Progenitor cell of endocrine pancreas (in vitro differentiated cells): ENCODE measurements at regions not wholly inside any gene's neighbourhood (a gene's known extent, or its start where the extent isn't known, plus 50 kb on each side); places are given as distances from the start of the nearest gene placed in this dataset.

Source experiments
- DNase-seq: peaks from one replicate; pipeline ENCODE4 v3.0.0; 2021; ENCODE audit warnings: low spot score; ENCODE audit not compliant: unreplicated experiment
- H3K27ac Mint-ChIP-seq: 2 replicates; pipeline ENCODE4 v1.8.0; 2021; ENCODE audit warnings: mild to moderate bottlenecking, moderate library complexity, mixed read lengths
- H3K27me3 Mint-ChIP-seq: 2 replicates; pipeline ENCODE4 v1.8.0; 2021; ENCODE audit warnings: mixed read lengths
- H3K36me3 Mint-ChIP-seq: 2 replicates; pipeline ENCODE4 v1.8.0; 2022; ENCODE audit warnings: mixed read lengths; ENCODE audit not compliant: insufficient read depth
- H3K4me1 Mint-ChIP-seq: 2 replicates; pipeline ENCODE4 v1.8.0; 2021; ENCODE audit warnings: low read depth, mixed read lengths
- H3K4me3 Mint-ChIP-seq: 2 replicates; pipeline ENCODE4 v1.8.0; 2021; ENCODE audit warnings: low read depth, mild to moderate bottlenecking, moderate library complexity, mixed read lengths
- H3K9me3 Mint-ChIP-seq: 2 replicates; pipeline ENCODE4 v1.8.0; 2021; ENCODE audit warnings: low read depth, mixed read lengths
- TF ChIP-seq, protein P1 (sequence below): fragments of 200-600 bp; sonication (generic); IDR thresholded peaks from one replicate; pipeline ENCODE4 v1.5.0; 2021; ENCODE audit warnings: antibody characterized with exemption, mild to moderate bottlenecking; ENCODE audit not compliant: unreplicated experiment

DNA sequence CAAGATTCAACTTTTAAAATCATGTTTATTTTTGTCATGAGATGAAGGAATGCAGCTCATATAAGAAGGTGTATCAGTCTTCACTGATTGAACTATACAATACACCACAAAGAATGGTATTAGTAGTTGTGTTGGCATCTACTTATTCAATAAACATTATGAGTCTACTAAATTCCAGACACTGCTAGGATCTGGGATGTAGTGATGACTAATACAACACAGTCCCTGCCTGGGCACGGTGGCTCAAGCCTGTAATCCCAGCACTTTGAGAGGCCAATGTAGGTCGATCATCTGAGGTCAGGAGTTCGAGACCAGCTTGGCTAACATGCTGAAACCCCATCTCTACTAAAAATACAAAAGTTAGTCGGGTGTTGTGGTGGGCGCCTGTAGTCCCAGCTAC, 171.4 kb upstream of the NFIB start:
- TF ChIP-seq, protein P1, sequence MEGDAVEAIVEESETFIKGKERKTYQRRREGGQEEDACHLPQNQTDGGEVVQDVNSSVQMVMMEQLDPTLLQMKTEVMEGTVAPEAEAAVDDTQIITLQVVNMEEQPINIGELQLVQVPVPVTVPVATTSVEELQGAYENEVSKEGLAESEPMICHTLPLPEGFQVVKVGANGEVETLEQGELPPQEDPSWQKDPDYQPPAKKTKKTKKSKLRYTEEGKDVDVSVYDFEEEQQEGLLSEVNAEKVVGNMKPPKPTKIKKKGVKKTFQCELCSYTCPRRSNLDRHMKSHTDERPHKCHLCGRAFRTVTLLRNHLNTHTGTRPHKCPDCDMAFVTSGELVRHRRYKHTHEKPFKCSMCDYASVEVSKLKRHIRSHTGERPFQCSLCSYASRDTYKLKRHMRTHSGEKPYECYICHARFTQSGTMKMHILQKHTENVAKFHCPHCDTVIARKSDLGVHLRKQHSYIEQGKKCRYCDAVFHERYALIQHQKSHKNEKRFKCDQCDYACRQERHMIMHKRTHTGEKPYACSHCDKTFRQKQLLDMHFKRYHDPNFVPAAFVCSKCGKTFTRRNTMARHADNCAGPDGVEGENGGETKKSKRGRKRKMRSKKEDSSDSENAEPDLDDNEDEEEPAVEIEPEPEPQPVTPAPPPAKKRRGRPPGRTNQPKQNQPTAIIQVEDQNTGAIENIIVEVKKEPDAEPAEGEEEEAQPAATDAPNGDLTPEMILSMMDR: no peak
- Mint-ChIP-seq H3K4me3 (no peak overlapping the region), H3K27me3 (no peaks in the 10 kb centered on the region), H3K36me3 (no peaks in the 10 kb centered on the region), H3K4me1 (no peaks in the 10 kb centered on the region), H3K27ac (no peak overlapping the region), H3K9me3 (no peaks in the 10 kb centered on the region)
- no peak for DNase-seq

DNA sequence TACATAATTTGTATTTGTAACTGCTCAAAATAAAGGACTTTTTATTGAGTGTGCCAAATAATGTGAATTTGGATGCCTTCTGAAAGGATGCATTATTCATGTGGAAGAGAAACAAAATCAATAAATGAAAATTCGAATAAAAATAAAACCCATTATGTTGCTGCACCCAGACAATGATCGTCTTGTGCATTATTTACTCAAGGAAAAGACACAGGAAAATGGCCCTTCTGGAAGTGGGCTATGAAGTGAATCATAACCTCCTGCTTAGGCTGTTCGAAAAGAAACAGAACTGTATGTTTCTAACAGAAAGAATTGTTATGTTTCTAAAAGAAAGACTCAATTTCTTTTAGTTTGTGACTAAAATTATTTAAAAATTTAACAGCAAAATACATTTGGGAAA, 168.9 kb upstream of the NFIB start:
- no peak overlapping the region for H3K27ac Mint-ChIP-seq
- no peaks in the 10 kb centered on the region for H3K27me3 Mint-ChIP-seq
- no peaks in the 10 kb centered on the region for H3K9me3 Mint-ChIP-seq
- no peaks in the 10 kb centered on the region for H3K4me1 Mint-ChIP-seq
- no peak overlapping the region for H3K4me3 Mint-ChIP-seq
- TF ChIP-seq, protein P1: no peak
- no peaks in the 10 kb centered on the region for H3K36me3 Mint-ChIP-seq
- DNase-seq: no peak

DNA sequence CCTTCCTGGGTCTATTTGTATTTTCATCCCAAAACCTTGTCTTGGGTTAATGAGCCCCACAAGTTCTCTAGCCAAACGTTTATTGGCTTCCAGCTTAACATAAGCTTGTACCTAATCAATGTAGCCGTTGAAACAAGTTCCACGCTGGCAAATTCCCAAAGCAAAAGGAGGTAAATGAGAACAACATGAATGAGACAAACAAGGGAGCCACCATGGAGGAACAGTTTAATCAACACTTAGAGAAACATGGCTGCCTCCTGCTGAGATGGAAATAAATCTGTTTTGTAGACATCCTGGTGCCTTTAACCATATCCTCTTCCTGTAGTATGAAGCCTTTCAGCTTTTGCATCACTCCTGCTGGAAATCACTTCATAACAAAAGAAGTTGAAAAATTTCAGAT, 166.6 kb upstream of the NFIB start:
- Mint-ChIP-seq H3K4me1 (no peaks in the 10 kb centered on the region), H3K4me3 (no peak overlapping the region), H3K9me3 (no peaks in the 10 kb centered on the region), H3K27ac (no peak overlapping the region), H3K27me3 (no peaks in the 10 kb centered on the region), H3K36me3 (no peaks in the 10 kb centered on the region)
- no peak for DNase-seq
- TF ChIP-seq, protein P1: no peak

DNA sequence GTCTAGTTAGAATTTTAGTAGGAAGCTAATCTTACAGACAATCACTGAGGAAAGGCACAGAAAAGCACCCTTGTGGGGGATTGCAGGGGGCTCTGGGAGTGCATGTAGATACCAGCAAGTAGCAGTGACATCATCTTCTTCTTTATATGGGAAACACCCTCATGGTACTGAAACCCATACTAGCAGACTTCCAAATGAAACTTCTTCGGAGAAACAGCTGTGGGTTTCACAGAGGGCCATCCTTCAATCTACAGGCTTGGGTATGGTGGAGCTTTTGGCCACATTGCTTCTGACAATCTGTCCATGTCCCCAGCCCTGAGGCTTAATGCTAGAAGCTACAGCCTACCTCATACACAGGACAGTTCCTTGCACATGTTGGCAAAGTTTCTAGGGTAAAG, 165.2 kb upstream of the NFIB start:
- no peaks in the 10 kb centered on the region for H3K4me1 Mint-ChIP-seq
- no peak overlapping the region for H3K4me3 Mint-ChIP-seq
- DNase-seq: no peak
- TF ChIP-seq, protein P1: no peak
- H3K9me3 Mint-ChIP-seq: no peaks in the 10 kb centered on the region
- no peaks in the 10 kb centered on the region for H3K27me3 Mint-ChIP-seq
- no peaks in the 10 kb centered on the region for H3K36me3 Mint-ChIP-seq
- H3K27ac Mint-ChIP-seq: no peak overlapping the region

DNA sequence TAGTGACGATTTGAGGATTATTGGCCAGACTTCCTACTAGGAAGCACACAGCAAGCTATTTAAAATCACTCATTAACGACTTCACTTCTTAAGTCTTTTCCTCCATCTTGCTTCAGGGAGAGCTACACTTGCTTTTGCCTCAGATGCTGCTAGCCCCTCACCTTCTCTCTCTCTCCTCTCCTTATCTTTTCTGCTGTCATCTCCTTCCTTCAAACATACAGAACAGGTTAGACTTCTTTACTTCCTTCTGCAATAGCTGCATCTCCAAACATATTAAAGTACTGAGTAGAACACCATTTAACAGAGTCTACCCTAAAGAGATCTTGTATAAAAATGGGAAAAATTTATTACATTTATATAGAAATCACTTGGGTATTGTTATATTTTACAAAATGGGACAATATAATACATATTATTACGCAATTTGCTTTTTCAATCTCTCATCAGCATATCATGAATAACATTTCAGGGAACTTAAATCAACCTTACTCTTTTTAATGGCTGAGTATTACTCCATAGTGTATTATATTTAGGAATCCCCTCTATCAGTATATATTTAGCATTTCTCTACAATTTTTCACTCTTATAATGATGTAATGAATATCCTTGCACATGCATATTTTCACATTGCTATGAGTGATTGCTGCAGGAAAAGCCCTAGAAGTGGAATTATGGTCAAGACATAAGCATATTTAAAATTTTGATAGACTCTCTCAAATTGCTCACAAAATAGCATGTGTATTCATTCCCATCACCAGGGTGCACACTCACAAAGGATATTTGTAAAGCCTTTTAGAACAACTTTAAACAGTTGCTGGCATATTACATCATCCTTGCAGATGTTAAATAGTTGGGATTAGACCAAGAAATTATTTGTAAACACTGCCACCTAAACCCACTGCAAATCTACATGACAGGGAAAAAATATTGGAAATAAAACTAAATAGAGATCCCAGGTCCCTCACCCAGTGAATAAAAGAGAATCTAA, 164.5 kb upstream of the NFIB start:
- no peaks in the 10 kb centered on the region for H3K9me3 Mint-ChIP-seq
- H3K27ac Mint-ChIP-seq: no peak overlapping the region

More for the DNA sequence above, 164.5 kb upstream of the NFIB start:
- H3K4me1 Mint-ChIP-seq: no peaks in the 10 kb centered on the region
- no peak overlapping the region for H3K4me3 Mint-ChIP-seq
- no peak for DNase-seq
- no peaks in the 10 kb centered on the region for H3K36me3 Mint-ChIP-seq
- H3K27me3 Mint-ChIP-seq: no peaks in the 10 kb centered on the region
- TF ChIP-seq, protein P1: no peak
